Gastroesophageal sphincter (tissue), 4 donors: ENCODE measurements at regions not wholly inside any gene's neighbourhood (a gene's known extent, or its start where the extent isn't known, plus 50 kb on each side); places are given as distances from the start of the nearest gene placed in this dataset.

Experiments
- ATAC-seq: fragments of 150-250 bp; one replicate; pipeline ENCODE4 v1.9.1; 2016; ENCODE audit warnings: mild to moderate bottlenecking, moderate library complexity
- H3K27ac ChIP-seq, 4 donors: fragments of 200-600 bp; sonication (generic) in 3 of 4; 1 replicate in 3 of 4; 2 replicates in 1 of 4; pipeline ENCODE4 v1.5.1; 2016 to 2019
- H3K27me3 ChIP-seq: fragments of 200-600 bp; sonication (generic); one replicate; pipeline ENCODE4 v1.5.1; 2019
- H3K36me3 ChIP-seq, 2 donors: fragments of 200-600 bp; sonication (generic); one replicate each; pipeline ENCODE4 v1.5.1; 2019; ENCODE audit warnings: control low read depth in 1 of 2
- H3K4me1 ChIP-seq, 3 donors: fragments of 200-600 bp; sonication (generic); 1 replicate in 2 of 3; 2 replicates in 1 of 3; pipeline ENCODE4 v1.5.1; 2016 to 2019; ENCODE audit warnings: control low read depth in 2 of 3
- H3K4me3 ChIP-seq, 2 donors: fragments of 200-600 bp; sonication (generic); one replicate each; pipeline ENCODE4 v1.5.1; 2019; ENCODE audit warnings: mild to moderate bottlenecking in 1 of 2, moderate library complexity in 1 of 2
- H3K9me3 ChIP-seq, 3 donors: fragments of 200-600 bp; sonication (generic); one replicate each; pipeline ENCODE4 v1.5.1; 2017 to 2019; ENCODE audit warnings: control low read depth in 2 of 3
- EP300 ChIP-seq: sonication (generic); formaldehyde crosslinking; IDR thresholded peaks from one replicate; pipeline ENCODE4 v1.6.1; 2017; ENCODE audit warnings: antibody characterized with exemption, mild to moderate bottlenecking
- POLR2A ChIP-seq, 2 donors: fragments of 450-650 bp; IDR thresholded peaks; one replicate each; pipeline ENCODE4 v1.6.1; 2017; ENCODE audit warnings: antibody characterized with exemption in 2 of 2, mild to moderate bottlenecking in 2 of 2, moderate library complexity in 1 of 2
- POLR2AphosphoS5 ChIP-seq: sonication (generic); formaldehyde crosslinking; IDR thresholded peaks from one replicate; pipeline ENCODE4 v1.6.1; 2017; ENCODE audit warnings: antibody characterized with exemption
- WGBS, 2 donors: methylation state at CpG; one replicate each; pipeline ENCODE4 v1.1.5; 2018; ENCODE audit warnings: low coverage in 1 of 2; 5-methylcytosine and 5-hydroxymethylcytosine counted together
- TF ChIP-seq, protein P1 (sequence below), 4 experiments: fragments of 200-600 bp in 2 of 4; fragments of 450-650 bp in 2 of 4; sonication (generic) in 1 of 4; IDR thresholded peaks; one replicate each; pipeline ENCODE4 v1.5.1; 2017 to 2019; ENCODE audit warnings: antibody characterized with exemption in 4 of 4, mild to moderate bottlenecking in 2 of 4, moderate library complexity in 2 of 4

DNA sequence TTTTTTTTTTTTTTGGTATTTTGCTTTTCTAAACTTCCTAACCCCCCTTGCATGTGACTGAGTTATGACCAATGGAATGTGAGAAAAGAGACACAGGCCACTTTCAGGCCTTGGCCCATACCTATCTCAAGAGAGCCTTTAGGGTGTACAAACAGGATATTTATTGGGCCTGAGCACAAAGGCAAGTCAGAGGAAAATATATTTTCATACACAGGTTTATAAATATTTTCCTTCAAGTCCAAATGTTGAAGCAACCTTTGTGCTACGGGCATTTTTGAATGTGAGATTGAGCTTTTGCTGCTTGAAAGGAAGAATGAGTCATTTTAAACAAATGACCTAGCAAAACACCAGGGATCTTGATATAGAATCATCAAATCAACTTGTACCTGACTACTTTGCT lies 228.6 kb upstream of the E2F7 start:
- no peaks in the 10 kb centered on the region for H3K9me3 ChIP-seq
- H3K27ac ChIP-seq: no peak overlapping the region
- no peaks in the 10 kb centered on the region for H3K36me3 ChIP-seq
- WGBS, 2 donors: 64% methylated on average over 1 of the region's 1 CpG
- no peaks in the 10 kb centered on the region for H3K27me3 ChIP-seq
- H3K4me3 ChIP-seq: no peak overlapping the region
- no peak for ATAC-seq
- TF ChIP-seq POLR2AphosphoS5 (no peak), POLR2A (IDR thresholded peaks at IDR 0.05) (no peak), EP300 (no peak)
- TF ChIP-seq, protein P1, sequence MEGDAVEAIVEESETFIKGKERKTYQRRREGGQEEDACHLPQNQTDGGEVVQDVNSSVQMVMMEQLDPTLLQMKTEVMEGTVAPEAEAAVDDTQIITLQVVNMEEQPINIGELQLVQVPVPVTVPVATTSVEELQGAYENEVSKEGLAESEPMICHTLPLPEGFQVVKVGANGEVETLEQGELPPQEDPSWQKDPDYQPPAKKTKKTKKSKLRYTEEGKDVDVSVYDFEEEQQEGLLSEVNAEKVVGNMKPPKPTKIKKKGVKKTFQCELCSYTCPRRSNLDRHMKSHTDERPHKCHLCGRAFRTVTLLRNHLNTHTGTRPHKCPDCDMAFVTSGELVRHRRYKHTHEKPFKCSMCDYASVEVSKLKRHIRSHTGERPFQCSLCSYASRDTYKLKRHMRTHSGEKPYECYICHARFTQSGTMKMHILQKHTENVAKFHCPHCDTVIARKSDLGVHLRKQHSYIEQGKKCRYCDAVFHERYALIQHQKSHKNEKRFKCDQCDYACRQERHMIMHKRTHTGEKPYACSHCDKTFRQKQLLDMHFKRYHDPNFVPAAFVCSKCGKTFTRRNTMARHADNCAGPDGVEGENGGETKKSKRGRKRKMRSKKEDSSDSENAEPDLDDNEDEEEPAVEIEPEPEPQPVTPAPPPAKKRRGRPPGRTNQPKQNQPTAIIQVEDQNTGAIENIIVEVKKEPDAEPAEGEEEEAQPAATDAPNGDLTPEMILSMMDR (IDR thresholded peaks at IDR 0.05): no peak
- H3K4me1 ChIP-seq: no peaks in the 10 kb centered on the region

DNA sequence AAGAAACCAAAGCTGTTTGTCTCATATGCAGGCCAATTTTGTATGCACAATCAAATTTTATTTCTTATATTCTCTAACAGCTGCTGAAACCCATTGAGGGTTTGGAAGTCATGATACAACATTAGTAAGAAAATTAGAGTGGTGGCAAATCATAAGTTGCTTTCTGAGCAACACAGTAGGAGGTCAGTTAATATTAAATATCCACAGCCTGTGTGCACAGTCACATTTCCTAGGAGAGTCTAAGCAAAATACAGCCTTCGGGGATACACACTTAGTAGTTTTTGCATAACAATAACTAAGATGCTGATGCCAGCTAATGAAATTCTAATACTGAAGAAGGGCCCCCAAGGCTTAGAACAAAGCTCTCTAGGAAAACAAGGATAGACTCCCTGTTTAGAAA lies 209.6 kb upstream of the E2F7 start:
- TF ChIP-seq POLR2AphosphoS5: no peak
- no peak for TF ChIP-seq EP300
- TF ChIP-seq, protein P1 (IDR thresholded peaks at IDR 0.05): no peak
- no peak for TF ChIP-seq POLR2A (IDR thresholded peaks at IDR 0.05)
- no peaks in the 10 kb centered on the region for H3K9me3 ChIP-seq
- no peaks in the 10 kb centered on the region for H3K4me1 ChIP-seq
- no peak overlapping the region for H3K4me3 ChIP-seq
- H3K27me3 ChIP-seq: no peaks in the 10 kb centered on the region
- ATAC-seq: no peak
- no peak overlapping the region for H3K27ac ChIP-seq
- no peaks in the 10 kb centered on the region for H3K36me3 ChIP-seq
- 57 to 69% methylated on average over 1 of the region's 1 CpG for WGBS, 2 donors

GRCh38 chr12:77273898-77274297 lies 208.5 kb upstream of the E2F7 start:
- no peak overlapping the region for H3K4me3 ChIP-seq
- no peaks in the 10 kb centered on the region for H3K27me3 ChIP-seq
- H3K36me3 ChIP-seq: no peaks in the 10 kb centered on the region
- WGBS, 2 donors: 33 to 75% methylated on average over 1 of the region's 1 CpG
- no peak overlapping the region for H3K27ac ChIP-seq
- H3K4me1 ChIP-seq: no peaks in the 10 kb centered on the region
- H3K9me3 ChIP-seq: no peaks in the 10 kb centered on the region
- no peak for TF ChIP-seq POLR2AphosphoS5
- no peak for TF ChIP-seq EP300
- TF ChIP-seq, protein P1 (IDR thresholded peaks at IDR 0.05): no peak
- no peak for TF ChIP-seq POLR2A (IDR thresholded peaks at IDR 0.05)
- ATAC-seq: no peak

DNA sequence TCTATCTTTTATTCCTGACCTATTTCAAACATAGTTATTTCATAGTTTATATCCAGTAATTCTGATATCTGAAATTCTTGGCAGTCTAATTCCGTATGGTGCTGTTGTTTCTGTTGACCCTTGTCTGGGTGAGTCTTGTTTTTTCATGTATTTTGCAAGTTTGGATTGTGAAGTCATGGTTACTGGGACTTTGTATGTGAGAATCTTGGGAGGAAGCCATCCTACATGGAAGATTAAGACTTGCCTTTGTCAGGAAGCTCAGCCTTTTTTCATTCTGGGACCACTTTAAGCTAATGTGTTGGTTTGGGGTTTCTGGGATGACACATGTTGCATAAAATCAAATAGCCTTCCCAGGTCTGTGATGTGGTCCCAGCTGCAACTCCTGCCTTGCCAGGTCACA lies 191.6 kb upstream of the E2F7 start:
- ATAC-seq: no peak
- 22 to 43% methylated on average over 1 of the region's 1 CpG for WGBS, 2 donors

GRCh38 chr12:77253321-77253720 lies 188.0 kb upstream of the E2F7 start:
- H3K4me3 ChIP-seq: no peak overlapping the region
- H3K4me1 ChIP-seq: no peaks in the 10 kb centered on the region
- whole genome bisulfite sequencing, 2 donors: 47 to 49% methylated on average over 2 of the region's 2 CpGs
- no peaks in the 10 kb centered on the region for H3K36me3 ChIP-seq
- no peak for ATAC-seq
- no peaks in the 10 kb centered on the region for H3K27me3 ChIP-seq
- no peak overlapping the region for H3K27ac ChIP-seq
- no peaks in the 10 kb centered on the region for H3K9me3 ChIP-seq
- TF ChIP-seq EP300: no peak
- TF ChIP-seq POLR2AphosphoS5: no peak
- TF ChIP-seq POLR2A (IDR thresholded peaks at IDR 0.05): no peak
- TF ChIP-seq, protein P1 (IDR thresholded peaks at IDR 0.05): no peak

More for the DNA sequence above, 191.6 kb upstream of the E2F7 start:
- Histone ChIP-seq H3K36me3 (no peaks in the 10 kb centered on the region), H3K9me3 (no peaks in the 10 kb centered on the region), H3K4me1 (no peaks in the 10 kb centered on the region), H3K4me3 (no peak overlapping the region), H3K27me3 (no peaks in the 10 kb centered on the region), H3K27ac (no peak overlapping the region)
- TF ChIP-seq, protein P1 (IDR thresholded peaks at IDR 0.05): no peak
- TF ChIP-seq POLR2A (IDR thresholded peaks at IDR 0.05) (no peak), POLR2AphosphoS5 (no peak), EP300 (no peak)
